Endothelial cell of umbilical vein (primary cell): ENCODE measurements at regions not wholly inside any gene's neighbourhood (a gene's known extent, or its start where the extent isn't known, plus 50 kb on each side); places are given as distances from the start of the nearest gene placed in this dataset.

Experiments used
- BruUV-seq: library from RNA; stranded (reverse); fragments of 400-500 nt; replicated peaks from 2 replicates; lab custom pipeline; 2021; lab: Mats Ljungman, UMichigan
- CTCF ChIA-PET: fragments of 300-600, 350-600 bp; sonication (Branson Sonifier 250); formaldehyde crosslinking; loops from one replicate; lab custom pipeline; 2021; ENCODE audit warnings: antibody characterized with exemption, inconsistent platforms; lab: Charles Lee
- POLR2A ChIA-PET: fragments of 300-600, 350-600 bp; sonication (Branson Sonifier 250); formaldehyde crosslinking; loops from one replicate; lab custom pipeline; 2021; ENCODE audit warnings: antibody characterized with exemption, inconsistent platforms; lab: Charles Lee
- DNase-seq: peaks from one replicate; pipeline ENCODE4 v3.0.0-alpha.2; 2011; ENCODE audit warnings: low read depth, low spot score
- FAIRE-seq: peaks from 2 replicates; lab custom pipeline; 2011; peaks lifted over from hg19 to GRCh38; lab: Jason Lieb, UNC
- H2AFZ ChIP-seq: 2 replicates; pipeline ENCODE4 v1.6.0; 2012; ENCODE audit warnings: low read depth, low read length, control low read depth, inconsistent platforms
- H3K27ac ChIP-seq: 2 replicates; pipeline ENCODE4 v1.5.1; 2011; ENCODE audit warnings: low read depth, mild to moderate bottlenecking, control low read depth, low read length, moderate library complexity; ENCODE audit not compliant: insufficient read depth
- H3K27me3 ChIP-seq, 2 experiments: 2 replicates each; pipeline versions ENCODE4 v1.6.0 to v1.6.1; 2011; ENCODE audit warnings: low read length in 2 of 2, mixed read lengths in 1 of 2; ENCODE audit not compliant: control insufficient read depth in 2 of 2, insufficient read depth in 2 of 2
- H3K36me3 ChIP-seq, 2 experiments: 2 replicates in 1 of 2; 3 replicates in 1 of 2; pipeline ENCODE4 v1.5.1; 2011; ENCODE audit warnings: low read length in 2 of 2, mild to moderate bottlenecking in 1 of 2, moderate library complexity in 1 of 2; ENCODE audit not compliant: control insufficient read depth in 2 of 2, insufficient read depth in 2 of 2; ENCODE audit errors: extremely low read depth in 1 of 2
- H3K4me1 ChIP-seq: 3 replicates; pipeline ENCODE4 v1.5.1; 2011; ENCODE audit warnings: mild to moderate bottlenecking, low read length; ENCODE audit not compliant: control insufficient read depth, insufficient read depth; ENCODE audit errors: extremely low read depth
- H3K4me2 ChIP-seq: 2 replicates; pipeline ENCODE4 v1.6.1; 2011; ENCODE audit warnings: low read length, control low read depth, mixed read lengths; ENCODE audit not compliant: insufficient read depth
- H3K4me3 ChIP-seq, 3 experiments: fragments of 200-600 bp in 1 of 3; sonication (generic), shearing (Covaris generic) in 1 of 3; replicated peaks in 1 of 3; 2 replicates each; pipeline ENCODE4 v1.5.1; 2011 to 2016; ENCODE audit warnings: control low read depth in 3 of 3, low read length in 3 of 3, mild to moderate bottlenecking in 2 of 3, inconsistent platforms in 1 of 3, low read depth in 1 of 3, moderate library complexity in 1 of 3; ENCODE audit not compliant: insufficient read depth in 1 of 3
- H3K79me2 ChIP-seq: 2 replicates; pipeline ENCODE4 v1.6.0; 2012; ENCODE audit warnings: low read length, inconsistent platforms; ENCODE audit not compliant: control insufficient read depth, insufficient read depth
- H3K9ac ChIP-seq: replicated peaks from 2 replicates; pipeline ENCODE3; 2011; ENCODE audit warnings: low read length, control low read depth; ENCODE audit not compliant: insufficient read depth; ENCODE audit errors: extremely low read depth
- H3K9me1 ChIP-seq: replicated peaks from 3 replicates; pipeline ENCODE4 v1.6.0; 2011; ENCODE audit warnings: mild to moderate bottlenecking, low read length; ENCODE audit not compliant: control insufficient read depth, insufficient read depth; ENCODE audit errors: extremely low read depth
- H3K9me3 ChIP-seq: replicated peaks from 2 replicates; pipeline ENCODE4 v1.5.1; 2012; ENCODE audit warnings: low read length, inconsistent platforms; ENCODE audit not compliant: control insufficient read depth, insufficient read depth
- H4K20me1 ChIP-seq: replicated peaks from 2 replicates; pipeline ENCODE3; 2011; ENCODE audit warnings: mild to moderate bottlenecking, low read length; ENCODE audit not compliant: control insufficient read depth, insufficient read depth; ENCODE audit errors: extremely low read depth
- CTCF ChIP-seq, 2 donors: IDR thresholded peaks; 1 replicate in 1 of 2; 2 replicates in 1 of 2; pipeline ENCODE4 v1.5.1; 2011; ENCODE audit warnings: low read length in 2 of 2, mild to moderate bottlenecking in 2 of 2, moderate library complexity in 2 of 2, control low read depth in 1 of 2, inconsistent platforms in 1 of 2, low read depth in 1 of 2; ENCODE audit not compliant: insufficient read depth in 1 of 2; ENCODE audit errors: extremely low read depth in 1 of 2
- EZH2 ChIP-seq: IDR thresholded peaks from 2 replicates; pipeline ENCODE4 v1.6.1; 2012; ENCODE audit warnings: borderline replicate concordance, low read depth, mild to moderate bottlenecking, moderate library complexity, low read length, inconsistent platforms; ENCODE audit not compliant: severe bottlenecking
- FOS ChIP-seq: IDR thresholded peaks from 2 replicates; pipeline ENCODE4 v1.6.1; 2011; ENCODE audit warnings: mild to moderate bottlenecking, low read length, moderate library complexity, borderline replicate concordance; ENCODE audit not compliant: insufficient read depth
- GATA2 ChIP-seq: IDR thresholded peaks from 2 replicates; pipeline ENCODE4 v1.7.0; 2011; ENCODE audit warnings: low read depth, mild to moderate bottlenecking, moderate library complexity, mixed read lengths, low read length; ENCODE audit not compliant: insufficient read length, insufficient read depth
- JUN ChIP-seq: IDR thresholded peaks from 2 replicates; pipeline ENCODE4 v1.6.1; 2011; ENCODE audit warnings: borderline replicate concordance, low read depth; ENCODE audit not compliant: insufficient read length, insufficient read depth
- MAX ChIP-seq: IDR thresholded peaks from 2 replicates; pipeline ENCODE4 v1.6.1; 2011; ENCODE audit not compliant: insufficient read depth, insufficient read length
- MYC ChIP-seq: IDR thresholded peaks from one replicate; pipeline ENCODE4 v1.6.1; 2011; ENCODE audit warnings: mild to moderate bottlenecking, low read depth, low read length
- POLR2A ChIP-seq: IDR thresholded peaks from 2 replicates; pipeline ENCODE4 v1.6.1; 2012; ENCODE audit warnings: low read depth, mild to moderate bottlenecking, control low read depth, low read length
- POLR2AphosphoS5 ChIP-seq: IDR thresholded peaks from 2 replicates; pipeline ENCODE4 v1.6.1; 2012; ENCODE audit warnings: low read depth, mild to moderate bottlenecking, control low read depth, low read length, moderate library complexity; ENCODE audit not compliant: insufficient read depth
- dilution Hi-C: fragments of 300-500 bp; cut with MboI; formaldehyde crosslinking; loops from one replicate; pipeline ENCODE4 v1.15.0; 2019; ENCODE audit warnings: low sequenced_read_pairs; ENCODE audit not compliant: extremely low pct_ligation_motif_present
- intact Hi-C: fragments of 100-400 bp; cut with micrococcal nuclease; formaldehyde crosslinking; loops from one replicate; pipeline ENCODE4 v1.10.0; 2022

GRCh38 chr3:118833075-118833474, 201.6 kb downstream of the IGSF11 start:
- no peak overlapping the region for H2AFZ ChIP-seq
- H3K4me3 ChIP-seq: no peak overlapping the region
- FAIRE-seq: no peak
- intact Hi-C loops: no loop called here
- H3K4me2 ChIP-seq: no peak overlapping the region
- no peaks in the 10 kb centered on the region for H3K4me1 ChIP-seq
- H3K36me3 ChIP-seq: no peaks in the 10 kb centered on the region
- no peak for DNase-seq
- H3K9ac ChIP-seq: no peak overlapping the region
- no peak for TF ChIP-seq POLR2AphosphoS5
- TF ChIP-seq POLR2A: no peak
- TF ChIP-seq CTCF (IDR thresholded peaks at IDR 0.05; ENCODE audit: extremely low read depth in 1 of 2, insufficient read depth in 1 of 2, low read depth in 1 of 2, low read length in 2 of 2): no peak
- no peak for TF ChIP-seq FOS
- no peak for TF ChIP-seq GATA2
- no peak for TF ChIP-seq MAX
- no peak for TF ChIP-seq MYC
- no peak for TF ChIP-seq EZH2
- TF ChIP-seq JUN: no peak
- no peaks in the 10 kb centered on the region for H4K20me1 ChIP-seq
- no peaks in the 10 kb centered on the region for H3K9me1 ChIP-seq
- ChIA-PET POLR2A (no interaction called here), CTCF (no interaction called here)
- dilution Hi-C loops: no loop called here
- no peak overlapping the region for H3K27ac ChIP-seq
- H3K27me3 ChIP-seq: no peaks in the 10 kb centered on the region
- H3K79me2 ChIP-seq: no peaks in the 10 kb centered on the region
- H3K9me3 ChIP-seq: no peaks in the 10 kb centered on the region
- BruUV-seq: no TSS peak
